Stimulated activated CD4-positive, alpha-beta T cell treated with anti-CD3 and anti-CD28 coated beads, TNF-alpha, amount 100 ng/mL, for 48 hours (primary cell): ENCODE measurements at regions not wholly inside any gene's neighbourhood (a gene's known extent, or its start where the extent isn't known, plus 50 kb on each side); places are given as distances from the start of the nearest gene placed in this dataset.

Experiments
- DNase-seq, 3 donors: peaks; one replicate each; pipeline ENCODE4 v3.0.0-alpha.2; 2020; ENCODE audit warnings: low read depth in 3 of 3

- no peak for DNase-seq
These were observed 241.0 kb downstream of the GLI2 start for GRCh38 chr2:120976501-120977307.

DNA sequence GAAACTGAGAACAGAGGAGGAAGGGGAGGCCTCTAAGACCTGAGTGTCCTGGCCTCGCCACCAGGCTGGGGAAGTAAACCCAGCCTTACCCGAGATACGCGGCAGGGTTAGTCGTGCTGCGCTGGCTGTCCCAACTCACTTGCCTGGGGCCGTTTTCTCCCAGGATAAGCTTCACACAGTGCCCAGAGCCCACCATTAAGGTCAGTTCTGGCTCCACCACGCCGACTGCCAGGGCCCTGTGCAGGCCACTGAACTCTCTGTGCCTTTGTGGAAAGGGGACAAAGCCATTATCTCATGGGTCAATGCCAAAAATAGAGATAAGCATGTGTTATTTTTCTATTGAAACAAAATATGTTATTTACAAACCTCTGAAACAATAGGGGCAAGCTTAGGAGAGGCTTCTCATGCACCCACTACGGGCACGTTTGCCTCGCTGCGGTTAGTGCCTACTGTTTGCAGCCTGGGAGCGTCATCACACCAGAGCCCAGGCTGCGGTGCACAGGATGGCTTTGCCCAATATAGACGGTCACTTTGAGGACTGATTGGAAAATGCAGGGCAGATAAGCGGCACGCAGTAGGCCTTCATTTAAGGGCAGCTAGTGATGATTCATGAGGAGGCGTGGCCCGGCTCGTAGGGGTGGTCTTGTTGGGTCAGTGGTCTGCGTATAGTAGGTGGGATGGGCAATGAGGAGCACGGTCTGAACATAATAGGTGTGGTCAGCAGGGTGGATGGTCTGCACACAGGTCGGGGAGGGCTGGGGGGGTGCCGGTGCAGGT, 242.1 kb downstream of the GLI2 start:
- DNase-seq: no peak

DNA sequence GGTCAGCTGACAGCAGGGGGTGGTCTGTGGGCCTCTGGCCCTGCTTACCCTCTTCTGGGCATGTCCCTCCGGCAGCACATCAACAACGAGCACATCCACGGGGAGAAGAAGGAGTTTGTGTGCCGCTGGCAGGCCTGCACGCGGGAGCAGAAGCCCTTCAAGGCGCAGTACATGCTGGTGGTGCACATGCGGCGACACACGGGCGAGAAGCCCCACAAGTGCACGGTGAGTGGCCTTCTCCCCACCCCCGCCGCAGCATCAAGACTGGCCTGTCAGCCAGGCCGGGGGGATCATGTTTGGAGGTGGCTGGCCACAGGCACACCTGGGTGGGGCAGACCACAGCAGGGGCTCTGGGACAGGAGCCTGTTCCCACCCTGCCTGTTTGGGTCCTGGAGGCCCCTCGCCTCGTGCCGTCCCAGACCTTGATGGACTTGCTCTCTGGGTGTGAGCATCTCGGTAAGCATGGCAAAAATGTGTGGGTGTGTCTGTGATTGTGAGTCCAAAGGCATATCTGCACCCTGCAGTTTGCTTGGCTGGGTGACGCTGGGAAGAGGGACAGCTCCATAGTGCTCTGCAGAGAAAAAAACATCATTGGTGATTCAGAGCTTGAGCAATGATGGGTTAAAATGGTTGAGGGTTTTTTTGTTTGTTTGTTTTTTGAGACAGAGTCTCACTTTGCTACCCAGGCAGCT, 242.8 kb downstream of the GLI2 start:
- DNase-seq: no peak

GRCh38 chr2:120979398-120979797, 243.7 kb downstream of the GLI2 start:
- no peak for DNase-seq

DNA sequence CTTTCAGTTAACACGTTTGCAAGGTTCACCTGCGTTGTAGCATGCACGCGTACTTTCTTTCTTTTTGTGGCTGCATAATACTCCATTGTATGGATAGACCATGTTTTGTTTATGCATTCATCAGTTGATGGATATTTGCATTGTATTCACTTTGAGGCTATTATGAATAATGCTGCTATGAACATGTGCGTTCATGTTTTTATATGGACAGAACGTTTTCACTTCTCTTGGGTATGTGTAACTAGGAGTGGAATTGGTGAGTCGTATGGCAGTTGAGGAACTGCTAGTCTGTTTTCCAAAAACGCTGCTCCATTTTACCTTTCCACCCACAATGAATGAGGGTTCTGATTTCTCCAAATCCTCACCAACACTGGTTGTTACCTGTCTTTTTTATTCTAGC, 244.3 kb downstream of the GLI2 start:
- no peak for DNase-seq

DNA sequence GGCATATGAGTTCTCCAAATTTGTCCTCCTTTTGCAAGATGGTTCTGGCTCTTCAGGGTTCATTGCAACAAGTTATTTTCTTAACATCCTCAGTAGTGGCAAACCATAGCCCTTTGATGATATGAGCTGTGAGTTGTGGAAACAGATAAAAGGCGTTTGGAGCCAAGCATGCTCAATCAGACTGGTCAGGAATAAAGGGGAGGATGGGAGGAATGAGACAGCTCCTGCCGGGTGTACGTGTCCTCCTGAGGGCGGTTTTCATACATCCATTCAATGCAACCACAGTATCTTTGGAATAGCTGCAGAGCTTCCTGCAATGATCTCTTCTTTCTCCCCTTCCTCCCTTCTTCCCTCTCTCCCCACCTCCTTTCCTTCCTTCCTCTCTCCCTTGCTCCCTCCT, 245.8 kb downstream of the GLI2 start:
- DNase-seq: no peak

- no peak for DNase-seq
These were observed 246.9 kb downstream of the GLI2 start for GRCh38 chr2:120982598-120982997.

DNA sequence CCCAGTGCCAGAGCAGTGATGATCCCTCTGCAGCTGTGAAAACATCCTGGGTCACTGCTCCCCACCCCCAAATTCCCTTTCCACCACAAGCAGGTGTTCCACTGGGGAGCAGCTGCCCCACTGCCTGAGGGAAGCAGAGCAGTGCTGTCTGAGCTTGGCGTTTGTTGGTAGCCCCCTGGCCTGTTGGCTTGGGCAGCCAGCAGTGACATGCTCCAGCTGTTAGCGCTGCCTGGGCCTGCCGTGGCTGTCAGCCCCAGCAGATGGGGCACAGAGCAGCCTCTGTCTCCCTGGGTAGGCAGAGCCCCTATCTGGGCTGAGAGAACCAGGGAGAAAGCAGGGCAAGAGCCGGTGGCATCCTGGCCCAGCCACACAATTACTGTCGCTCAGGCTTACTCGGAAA, 247.7 kb downstream of the GLI2 start:
- no peak for DNase-seq

GRCh38 chr2:120984046-120984445, 248.4 kb downstream of the GLI2 start:
- no peak for DNase-seq

DNA sequence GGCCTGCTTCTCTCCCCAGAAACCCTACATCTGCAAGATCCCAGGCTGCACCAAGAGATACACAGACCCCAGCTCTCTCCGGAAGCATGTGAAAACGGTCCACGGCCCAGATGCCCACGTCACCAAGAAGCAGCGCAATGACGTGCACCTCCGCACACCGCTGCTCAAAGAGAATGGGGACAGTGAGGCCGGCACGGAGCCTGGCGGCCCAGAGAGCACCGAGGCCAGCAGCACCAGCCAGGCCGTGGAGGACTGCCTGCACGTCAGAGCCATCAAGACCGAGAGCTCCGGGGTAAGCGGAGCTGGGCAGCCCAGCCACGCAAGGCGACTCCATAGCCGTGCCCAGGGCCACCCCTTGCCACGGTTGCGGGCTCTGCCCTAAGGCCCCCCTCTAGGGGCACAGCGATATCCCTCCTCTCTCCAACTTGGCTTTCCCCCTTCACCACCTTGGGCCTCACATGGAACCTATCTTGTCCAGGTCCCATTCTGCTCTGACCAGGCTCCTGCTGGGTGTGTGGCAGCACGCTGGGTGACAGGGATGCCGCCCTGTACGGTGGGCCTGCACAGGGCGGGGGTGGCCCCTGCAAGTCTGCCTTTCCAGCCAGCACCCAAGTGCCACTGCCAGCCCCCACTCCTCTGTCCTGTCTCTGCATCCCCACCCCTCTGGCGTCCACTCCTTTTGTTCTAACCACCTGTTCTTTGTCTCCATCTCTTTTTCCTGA, 248.9 kb downstream of the GLI2 start:
- DNase-seq: no peak

- DNase-seq: no peak
These were observed 249.7 kb downstream of the GLI2 start for GRCh38 chr2:120985174-120985996.

GRCh38 chr2:120985997-120986651, 250.5 kb downstream of the GLI2 start:
- DNase-seq: no peak

- DNase-seq: no peak
These were observed 251.4 kb downstream of the GLI2 start for GRCh38 chr2:120986898-120987650.

DNA sequence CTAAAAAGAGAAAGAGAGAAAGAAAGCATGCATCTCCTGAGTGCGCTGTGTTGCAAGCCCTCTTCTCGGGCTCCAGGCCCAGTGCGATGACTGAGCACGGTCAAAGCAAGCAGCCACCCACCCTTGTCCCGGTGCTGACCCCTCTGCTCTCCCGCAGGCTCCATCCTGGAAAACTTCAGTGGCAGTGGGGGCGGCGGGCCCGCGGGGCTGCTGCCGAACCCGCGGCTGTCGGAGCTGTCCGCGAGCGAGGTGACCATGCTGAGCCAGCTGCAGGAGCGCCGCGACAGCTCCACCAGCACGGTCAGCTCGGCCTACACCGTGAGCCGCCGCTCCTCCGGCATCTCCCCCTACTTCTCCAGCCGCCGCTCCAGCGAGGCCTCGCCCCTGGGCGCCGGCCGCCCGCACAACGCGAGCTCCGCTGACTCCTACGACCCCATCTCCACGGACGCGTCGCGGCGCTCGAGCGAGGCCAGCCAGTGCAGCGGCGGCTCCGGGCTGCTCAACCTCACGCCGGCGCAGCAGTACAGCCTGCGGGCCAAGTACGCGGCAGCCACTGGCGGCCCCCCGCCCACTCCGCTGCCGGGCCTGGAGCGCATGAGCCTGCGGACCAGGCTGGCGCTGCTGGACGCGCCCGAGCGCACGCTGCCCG, 252.5 kb downstream of the GLI2 start:
- DNase-seq: no peak

DNA sequence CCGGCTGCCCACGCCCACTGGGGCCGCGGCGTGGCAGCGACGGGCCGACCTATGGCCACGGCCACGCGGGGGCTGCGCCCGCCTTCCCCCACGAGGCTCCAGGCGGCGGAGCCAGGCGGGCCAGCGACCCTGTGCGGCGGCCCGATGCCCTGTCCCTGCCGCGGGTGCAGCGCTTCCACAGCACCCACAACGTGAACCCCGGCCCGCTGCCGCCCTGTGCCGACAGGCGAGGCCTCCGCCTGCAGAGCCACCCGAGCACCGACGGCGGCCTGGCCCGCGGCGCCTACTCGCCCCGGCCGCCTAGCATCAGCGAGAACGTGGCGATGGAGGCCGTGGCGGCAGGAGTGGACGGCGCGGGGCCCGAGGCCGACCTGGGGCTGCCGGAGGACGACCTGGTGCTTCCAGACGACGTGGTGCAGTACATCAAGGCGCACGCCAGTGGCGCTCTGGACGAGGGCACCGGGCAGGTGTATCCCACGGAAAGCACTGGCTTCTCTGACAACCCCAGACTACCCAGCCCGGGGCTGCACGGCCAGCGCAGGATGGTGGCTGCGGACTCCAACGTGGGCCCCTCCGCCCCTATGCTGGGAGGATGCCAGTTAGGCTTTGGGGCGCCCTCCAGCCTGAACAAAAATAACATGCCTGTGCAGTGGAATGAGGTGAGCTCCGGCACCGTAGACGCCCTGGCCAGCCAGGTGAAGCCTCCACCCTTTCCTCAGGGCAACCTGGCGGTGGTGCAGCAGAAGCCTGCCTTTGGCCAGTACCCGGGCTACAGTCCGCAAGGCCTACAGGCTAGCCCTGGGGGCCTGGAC, 253.2 kb downstream of the GLI2 start:
- no peak for DNase-seq

DNA sequence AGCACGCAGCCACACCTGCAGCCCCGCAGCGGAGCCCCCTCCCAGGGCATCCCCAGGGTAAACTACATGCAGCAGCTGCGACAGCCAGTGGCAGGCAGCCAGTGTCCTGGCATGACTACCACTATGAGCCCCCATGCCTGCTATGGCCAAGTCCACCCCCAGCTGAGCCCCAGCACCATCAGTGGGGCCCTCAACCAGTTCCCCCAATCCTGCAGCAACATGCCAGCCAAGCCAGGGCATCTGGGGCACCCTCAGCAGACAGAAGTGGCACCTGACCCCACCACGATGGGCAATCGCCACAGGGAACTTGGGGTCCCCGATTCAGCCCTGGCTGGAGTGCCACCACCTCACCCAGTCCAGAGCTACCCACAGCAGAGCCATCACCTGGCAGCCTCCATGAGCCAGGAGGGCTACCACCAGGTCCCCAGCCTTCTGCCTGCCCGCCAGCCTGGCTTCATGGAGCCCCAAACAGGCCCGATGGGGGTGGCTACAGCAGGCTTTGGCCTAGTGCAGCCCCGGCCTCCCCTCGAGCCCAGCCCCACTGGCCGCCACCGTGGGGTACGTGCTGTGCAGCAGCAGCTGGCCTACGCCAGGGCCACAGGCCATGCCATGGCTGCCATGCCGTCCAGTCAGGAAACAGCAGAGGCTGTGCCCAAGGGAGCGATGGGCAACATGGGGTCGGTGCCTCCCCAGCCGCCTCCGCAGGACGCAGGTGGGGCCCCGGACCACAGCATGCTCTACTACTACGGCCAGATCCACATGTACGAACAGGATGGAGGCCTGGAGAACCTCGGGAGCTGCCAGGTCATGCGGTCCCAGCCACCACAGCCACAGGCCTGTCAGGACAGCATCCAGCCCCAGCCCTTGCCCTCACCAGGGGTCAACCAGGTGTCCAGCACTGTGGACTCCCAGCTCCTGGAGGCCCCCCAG, 254.1 kb downstream of the GLI2 start:
- no peak for DNase-seq

GRCh38 chr2:120990451-120990871, 254.8 kb downstream of the GLI2 start:
- DNase-seq: no peak
